ENCODE measurements at regions not wholly inside any gene's neighbourhood (a gene's known extent, or its start where the extent isn't known, plus 50 kb on each side); places are given as distances from the start of the nearest gene placed in this dataset.
"Not testable (repeated sequence)": the region's sequence is repeated elsewhere in the genome, so short reads cannot be mapped to it uniquely, and the experiment has no call there.

- DNase-seq = no peak
- no peaks in the 10 kb centered on the region for H3K9me3 ChIP-seq (ENCODE audit: control extremely low read depth in 1 of 5, control insufficient read depth in 4 of 5, insufficient read depth in 2 of 5, low read depth in 1 of 5, low read length in 4 of 5)
- no peaks in the 10 kb centered on the region for H3K36me3 ChIP-seq (ENCODE audit: control insufficient read depth in 4 of 4, insufficient read depth in 4 of 4, low read length in 3 of 4)
- POLR2A ChIA-PET = no interaction called here
- H3K27ac ChIP-seq (ENCODE audit: insufficient read depth in 1 of 2, low read depth in 1 of 2, low read length in 2 of 2, poor library complexity in 1 of 2, severe bottlenecking in 2 of 2) = no peak overlapping the region
- H3K27me3 ChIP-seq (replicated peaks in 2 of 5; ENCODE audit: control insufficient read depth in 4 of 5, insufficient read depth in 5 of 5, low read length in 4 of 5) = peaks cover 2 to 39% (median 19%) of the 10 kb centered on the region in 5 experiments
- CTCF ChIA-PET = no interaction called here
- H3K4me1 ChIP-seq (ENCODE audit: control extremely low read depth in 1 of 4, control insufficient read depth in 4 of 4, insufficient read depth in 4 of 4, low read length in 3 of 4) = no peaks in the 10 kb centered on the region
- no peak overlapping the region for H3K4me3 ChIP-seq (ENCODE audit: control insufficient read depth in 1 of 7, extremely low read depth in 1 of 7, insufficient read depth in 4 of 7, low read depth in 2 of 7, low read length in 6 of 7)
- 98% methylated on average over 4 of the region's 5 CpGs for WGBS (ENCODE audit: insufficient coverage)
Observed at GRCh38 chr17:36850790-36851189, 86.5 kb upstream of the LHX1 start.

GRCh38 chr17:36851250-36851649 lies 86.0 kb upstream of the LHX1 start:
- DNase-seq = no peak
- Histone ChIP-seq H3K27me3 (replicated peaks in 2 of 5; ENCODE audit: control insufficient read depth in 4 of 5, insufficient read depth in 5 of 5, low read length in 4 of 5) (peaks cover 2 to 35% (median 15%) of the 10 kb centered on the region in 5 experiments), H3K4me1 (ENCODE audit: control extremely low read depth in 1 of 4, control insufficient read depth in 4 of 4, insufficient read depth in 4 of 4, low read length in 3 of 4) (no peaks in the 10 kb centered on the region), H3K4me3 (ENCODE audit: control insufficient read depth in 1 of 7, extremely low read depth in 1 of 7, insufficient read depth in 4 of 7, low read depth in 2 of 7, low read length in 6 of 7) (no peak overlapping the region), H3K27ac (ENCODE audit: insufficient read depth in 1 of 2, low read depth in 1 of 2, low read length in 2 of 2, poor library complexity in 1 of 2, severe bottlenecking in 2 of 2) (no peak overlapping the region), H3K9me3 (ENCODE audit: control extremely low read depth in 1 of 5, control insufficient read depth in 4 of 5, insufficient read depth in 2 of 5, low read depth in 1 of 5, low read length in 4 of 5) (no peaks in the 10 kb centered on the region), H3K36me3 (ENCODE audit: control insufficient read depth in 4 of 4, insufficient read depth in 4 of 4, low read length in 3 of 4) (no peaks in the 10 kb centered on the region)
- ChIA-PET POLR2A (no interaction called here), CTCF (no interaction called here)
- WGBS (ENCODE audit: insufficient coverage) = 93% methylated on average over 3 of the region's 7 CpGs

GRCh38 chr17:36852478-36852877 lies 84.8 kb upstream of the LHX1 start:
- POLR2A ChIA-PET; CTCF ChIA-PET; H3K4me1 ChIP-seq (ENCODE audit: control extremely low read depth in 1 of 4, control insufficient read depth in 4 of 4, insufficient read depth in 4 of 4, low read length in 3 of 4); DNase-seq; H3K4me3 ChIP-seq (ENCODE audit: control insufficient read depth in 1 of 7, extremely low read depth in 1 of 7, insufficient read depth in 4 of 7, low read depth in 2 of 7, low read length in 6 of 7); H3K9me3 ChIP-seq (ENCODE audit: control extremely low read depth in 1 of 5, control insufficient read depth in 4 of 5, insufficient read depth in 2 of 5, low read depth in 1 of 5, low read length in 4 of 5); H3K27ac ChIP-seq (ENCODE audit: insufficient read depth in 1 of 2, low read depth in 1 of 2, low read length in 2 of 2, poor library complexity in 1 of 2, severe bottlenecking in 2 of 2); H3K36me3 ChIP-seq (ENCODE audit: control insufficient read depth in 4 of 4, insufficient read depth in 4 of 4, low read length in 3 of 4): not testable (repeated sequence)
- no CpG with 5 or more reads among the region's 1 CpG for WGBS (ENCODE audit: insufficient coverage)
- peaks cover 2 to 33% (median 13%) of the 10 kb centered on the region in 5 experiments for H3K27me3 ChIP-seq (replicated peaks in 2 of 5; ENCODE audit: control insufficient read depth in 4 of 5, insufficient read depth in 5 of 5, low read length in 4 of 5)

- CTCF ChIA-PET = no interaction called here
- no CpG with 5 or more reads among the region's 3 CpGs for WGBS (ENCODE audit: insufficient coverage)
Observed at GRCh38 chr17:36854982-36855381, 82.3 kb upstream of the LHX1 start.

GRCh38 chr17:36855459-36855858 lies 81.8 kb upstream of the LHX1 start:
- 100% methylated on average over 3 of the region's 4 CpGs for WGBS (ENCODE audit: insufficient coverage)
- CTCF ChIA-PET = no interaction called here
- peaks cover 2 to 26% (median 7%) of the 10 kb centered on the region in 5 experiments for H3K27me3 ChIP-seq (replicated peaks in 2 of 5; ENCODE audit: control insufficient read depth in 4 of 5, insufficient read depth in 5 of 5, low read length in 4 of 5)
- H3K4me3 ChIP-seq (ENCODE audit: control insufficient read depth in 1 of 7, extremely low read depth in 1 of 7, insufficient read depth in 4 of 7, low read depth in 2 of 7, low read length in 6 of 7) = no peak overlapping the region
- no peaks in the 10 kb centered on the region for H3K36me3 ChIP-seq (ENCODE audit: control insufficient read depth in 4 of 4, insufficient read depth in 4 of 4, low read length in 3 of 4)
- no peak for DNase-seq
- POLR2A ChIA-PET = no interaction called here
- no peak overlapping the region for H3K27ac ChIP-seq (ENCODE audit: insufficient read depth in 1 of 2, low read depth in 1 of 2, low read length in 2 of 2, poor library complexity in 1 of 2, severe bottlenecking in 2 of 2)
- H3K9me3 ChIP-seq (ENCODE audit: control extremely low read depth in 1 of 5, control insufficient read depth in 4 of 5, insufficient read depth in 2 of 5, low read depth in 1 of 5, low read length in 4 of 5) = no peaks in the 10 kb centered on the region
- H3K4me1 ChIP-seq (ENCODE audit: control extremely low read depth in 1 of 4, control insufficient read depth in 4 of 4, insufficient read depth in 4 of 4, low read length in 3 of 4) = no peaks in the 10 kb centered on the region

More at GRCh38 chr17:36854982-36855381, 82.3 kb upstream of the LHX1 start:
- Histone ChIP-seq H3K36me3 (ENCODE audit: control insufficient read depth in 4 of 4, insufficient read depth in 4 of 4, low read length in 3 of 4) (no peaks in the 10 kb centered on the region), H3K9me3 (ENCODE audit: control extremely low read depth in 1 of 5, control insufficient read depth in 4 of 5, insufficient read depth in 2 of 5, low read depth in 1 of 5, low read length in 4 of 5) (no peaks in the 10 kb centered on the region), H3K4me3 (ENCODE audit: control insufficient read depth in 1 of 7, extremely low read depth in 1 of 7, insufficient read depth in 4 of 7, low read depth in 2 of 7, low read length in 6 of 7) (no peak overlapping the region), H3K27me3 (replicated peaks in 2 of 5; ENCODE audit: control insufficient read depth in 4 of 5, insufficient read depth in 5 of 5, low read length in 4 of 5) (peaks cover 2 to 26% (median 8%) of the 10 kb centered on the region in 5 experiments), H3K4me1 (ENCODE audit: control extremely low read depth in 1 of 4, control insufficient read depth in 4 of 4, insufficient read depth in 4 of 4, low read length in 3 of 4) (no peaks in the 10 kb centered on the region), H3K27ac (ENCODE audit: insufficient read depth in 1 of 2, low read depth in 1 of 2, low read length in 2 of 2, poor library complexity in 1 of 2, severe bottlenecking in 2 of 2) (no peak overlapping the region)
- DNase-seq = no peak
- POLR2A ChIA-PET = no interaction called here

- POLR2A ChIA-PET = no interaction called here
- DNase-seq = no peak
- CTCF ChIA-PET = no interaction called here
- peaks cover 2 to 26% (median 7%) of the 10 kb centered on the region in 5 experiments for H3K27me3 ChIP-seq (replicated peaks in 2 of 5; ENCODE audit: control insufficient read depth in 4 of 5, insufficient read depth in 5 of 5, low read length in 4 of 5)
- H3K9me3 ChIP-seq (ENCODE audit: control extremely low read depth in 1 of 5, control insufficient read depth in 4 of 5, insufficient read depth in 2 of 5, low read depth in 1 of 5, low read length in 4 of 5) = no peaks in the 10 kb centered on the region
- no peaks in the 10 kb centered on the region for H3K36me3 ChIP-seq (ENCODE audit: control insufficient read depth in 4 of 4, insufficient read depth in 4 of 4, low read length in 3 of 4)
- 77% methylated on average over 6 of the region's 7 CpGs for WGBS (ENCODE audit: insufficient coverage)
- no peaks in the 10 kb centered on the region for H3K4me1 ChIP-seq (ENCODE audit: control extremely low read depth in 1 of 4, control insufficient read depth in 4 of 4, insufficient read depth in 4 of 4, low read length in 3 of 4)
- H3K27ac ChIP-seq (ENCODE audit: insufficient read depth in 1 of 2, low read depth in 1 of 2, low read length in 2 of 2, poor library complexity in 1 of 2, severe bottlenecking in 2 of 2) = no peak overlapping the region
- no peak overlapping the region for H3K4me3 ChIP-seq (ENCODE audit: control insufficient read depth in 1 of 7, extremely low read depth in 1 of 7, insufficient read depth in 4 of 7, low read depth in 2 of 7, low read length in 6 of 7)
Observed at GRCh38 chr17:36856222-36856621, 81.1 kb upstream of the LHX1 start.

- no peaks in the 10 kb centered on the region for H3K9me3 ChIP-seq (ENCODE audit: control extremely low read depth in 1 of 5, control insufficient read depth in 4 of 5, insufficient read depth in 2 of 5, low read depth in 1 of 5, low read length in 4 of 5)
- no peak for DNase-seq
- POLR2A ChIA-PET = no interaction called here
- H3K4me3 ChIP-seq (ENCODE audit: control insufficient read depth in 1 of 7, extremely low read depth in 1 of 7, insufficient read depth in 4 of 7, low read depth in 2 of 7, low read length in 6 of 7) = no peak overlapping the region
- peaks cover 2 to 30% (median 7%) of the 10 kb centered on the region in 5 experiments for H3K27me3 ChIP-seq (replicated peaks in 2 of 5; ENCODE audit: control insufficient read depth in 4 of 5, insufficient read depth in 5 of 5, low read length in 4 of 5)
- no peak overlapping the region for H3K27ac ChIP-seq (ENCODE audit: insufficient read depth in 1 of 2, low read depth in 1 of 2, low read length in 2 of 2, poor library complexity in 1 of 2, severe bottlenecking in 2 of 2)
- CTCF ChIA-PET = no interaction called here
- H3K4me1 ChIP-seq (ENCODE audit: control extremely low read depth in 1 of 4, control insufficient read depth in 4 of 4, insufficient read depth in 4 of 4, low read length in 3 of 4) = no peaks in the 10 kb centered on the region
- H3K36me3 ChIP-seq (ENCODE audit: control insufficient read depth in 4 of 4, insufficient read depth in 4 of 4, low read length in 3 of 4) = no peaks in the 10 kb centered on the region
- 79% methylated on average over 13 of the region's 16 CpGs for WGBS (ENCODE audit: insufficient coverage)
Observed at GRCh38 chr17:36856903-36857381, 80.3 kb upstream of the LHX1 start.

All from common myeloid progenitor, CD34-positive (primary cell).